ENCODE measurements at regions not wholly inside any gene's neighbourhood (a gene's known extent, or its start where the extent isn't known, plus 50 kb on each side); places are given as distances from the start of the nearest gene placed in this dataset.
A peak's percentile ranks its signal among the peaks of the same experiment; 100 is the strongest.

GRCh38 chr5:168001318-168001717, 290.1 kb upstream of the WWC1 start:
- peak in 1 of 2 experiments; percentile 30 for DNase-seq

- DNase-seq: peak in 1 of 2 experiments; percentile 17
Observed at GRCh38 chr5:168002116-168002515, 289.3 kb upstream of the WWC1 start.

- no peak for DNase-seq
Observed at GRCh38 chr5:168005093-168005492, 286.4 kb upstream of the WWC1 start.

GRCh38 chr5:168005936-168006335, 285.5 kb upstream of the WWC1 start:
- DNase-seq: no peak

- no peak for DNase-seq
Observed at GRCh38 chr5:168006456-168007130, 284.9 kb upstream of the WWC1 start.

GRCh38 chr5:168007286-168007685, 284.2 kb upstream of the WWC1 start:
- DNase-seq: no peak

- no peak for DNase-seq
Observed at GRCh38 chr5:168008555-168008954, 282.9 kb upstream of the WWC1 start.

- DNase-seq: no peak
Observed at GRCh38 chr5:168011096-168011495, 280.3 kb upstream of the WWC1 start.

- no peak for DNase-seq
Observed at GRCh38 chr5:168012006-168012405, 279.4 kb upstream of the WWC1 start.

- DNase-seq: no peak
Observed at GRCh38 chr5:168013546-168013945, 277.9 kb upstream of the WWC1 start.

GRCh38 chr5:168014433-168015123, 276.9 kb upstream of the WWC1 start:
- no peak for DNase-seq

- no peak for DNase-seq
Observed at GRCh38 chr5:168015506-168015905, 275.9 kb upstream of the WWC1 start.

- DNase-seq: no peak
Observed at GRCh38 chr5:168017313-168017712, 274.1 kb upstream of the WWC1 start.

- no peak for DNase-seq
Observed at GRCh38 chr5:168019143-168019542, 272.3 kb upstream of the WWC1 start.

GRCh38 chr5:168020542-168021294, 270.7 kb upstream of the WWC1 start:
- peak in 1 of 2 experiments; percentile 4 for DNase-seq

- no peak for DNase-seq
Observed at GRCh38 chr5:168022446-168023169, 268.8 kb upstream of the WWC1 start.

GRCh38 chr5:168023191-168023590, 268.3 kb upstream of the WWC1 start:
- peak; percentile 90 to 93 for DNase-seq

- DNase-seq: no peak
Observed at GRCh38 chr5:168024306-168024705, 267.1 kb upstream of the WWC1 start.

GRCh38 chr5:168027007-168027406, 264.4 kb upstream of the WWC1 start:
- DNase-seq: no peak

- DNase-seq: no peak
Observed at GRCh38 chr5:168030912-168031311, 260.5 kb upstream of the WWC1 start.

- DNase-seq: no peak
Observed at GRCh38 chr5:168031614-168032013, 259.8 kb upstream of the WWC1 start.

- no peak for DNase-seq
Observed at GRCh38 chr5:168039039-168039438, 252.4 kb upstream of the WWC1 start.

GRCh38 chr5:168039566-168040248, 251.7 kb upstream of the WWC1 start:
- DNase-seq: peak; percentile 16 to 48

All from NCI-H2081 (cell line).